ENCODE measurements at regions not wholly inside any gene's neighbourhood (a gene's known extent, or its start where the extent isn't known, plus 50 kb on each side); places are given as distances from the start of the nearest gene placed in this dataset.
A peak's percentile ranks its signal among the peaks of the same experiment; 100 is the strongest.

GRCh38 chr12:59890896-59891579 is 295.2 kb downstream of the SLC16A7 start:
- no peaks in the 10 kb centered on the region for H3K4me1 Mint-ChIP-seq
- ATAC-seq (no peak), DNase-seq (no peak)
- H3K27me3 Mint-ChIP-seq = no peaks in the 10 kb centered on the region
- no peak overlapping the region for H3K4me3 Mint-ChIP-seq
- H3K27ac Mint-ChIP-seq = no peak overlapping the region
- H3K9me3 Mint-ChIP-seq = no peaks in the 10 kb centered on the region

GRCh38 chr12:59895166-59895775 is 299.4 kb downstream of the SLC16A7 start:
- Mint-ChIP-seq H3K27ac (no peak overlapping the region), H3K4me3 (no peak overlapping the region)

GRCh38 chr12:59904874-59905521 is 309.2 kb downstream of the SLC16A7 start:
- Mint-ChIP-seq H3K4me1 (no peaks in the 10 kb centered on the region), H3K27ac (no peak overlapping the region), H3K27me3 (no peaks in the 10 kb centered on the region), H3K9me3 (no peaks in the 10 kb centered on the region), H3K4me3 (no peak overlapping the region)
- ATAC-seq (no peak), DNase-seq (no peak)

More at GRCh38 chr12:59895166-59895775, 299.4 kb downstream of the SLC16A7 start:
- ATAC-seq (no peak), DNase-seq (no peak)
- H3K27me3 Mint-ChIP-seq = no peaks in the 10 kb centered on the region
- H3K9me3 Mint-ChIP-seq = no peaks in the 10 kb centered on the region
- H3K4me1 Mint-ChIP-seq = no peaks in the 10 kb centered on the region

- H3K27ac Mint-ChIP-seq = no peak overlapping the region
- ATAC-seq = no peak
Observed at GRCh38 chr12:59911516-59911915, 315.7 kb downstream of the SLC16A7 start.

GRCh38 chr12:59916988-59917387 is 321.2 kb downstream of the SLC16A7 start:
- Mint-ChIP-seq H3K4me1 (no peaks in the 10 kb centered on the region), H3K27ac (no peak overlapping the region), H3K4me3 (no peak overlapping the region), H3K27me3 (no peaks in the 10 kb centered on the region), H3K9me3 (peaks cover 0 to 6% of the 10 kb centered on the region in 2 donors)
- DNase-seq = no peak
- no peak for ATAC-seq

More at GRCh38 chr12:59911516-59911915, 315.7 kb downstream of the SLC16A7 start:
- H3K4me3 Mint-ChIP-seq = no peak overlapping the region
- no peaks in the 10 kb centered on the region for H3K4me1 Mint-ChIP-seq
- H3K9me3 Mint-ChIP-seq = no peaks in the 10 kb centered on the region
- no peak for DNase-seq
- no peaks in the 10 kb centered on the region for H3K27me3 Mint-ChIP-seq

- DNase-seq (no peak), ATAC-seq (no peak)
- H3K9me3 Mint-ChIP-seq = peaks cover 0 to 9% of the 10 kb centered on the region in 2 donors
Observed at GRCh38 chr12:59927032-59927431, 331.2 kb downstream of the SLC16A7 start.

GRCh38 chr12:59928416-59928815 is 332.6 kb downstream of the SLC16A7 start:
- Mint-ChIP-seq H3K4me1 (no peaks in the 10 kb centered on the region), H3K27ac (no peak overlapping the region), H3K27me3 (peaks cover 6% of the 10 kb centered on the region), H3K4me3 (no peak overlapping the region), H3K9me3 (peaks cover 0 to 9% of the 10 kb centered on the region in 2 donors)
- no peak for ATAC-seq
- DNase-seq = no peak

More at GRCh38 chr12:59927032-59927431, 331.2 kb downstream of the SLC16A7 start:
- no peaks in the 10 kb centered on the region for H3K4me1 Mint-ChIP-seq
- peaks cover 6% of the 10 kb centered on the region for H3K27me3 Mint-ChIP-seq
- H3K27ac Mint-ChIP-seq = no peak overlapping the region
- H3K4me3 Mint-ChIP-seq = no peak overlapping the region

- Mint-ChIP-seq H3K9me3 (peaks cover 0 to 6% of the 10 kb centered on the region in 2 donors), H3K27ac (no peak overlapping the region), H3K27me3 (peaks cover 6% of the 10 kb centered on the region), H3K4me3 (no peak overlapping the region), H3K4me1 (no peaks in the 10 kb centered on the region)
- no peak for ATAC-seq
- no peak for DNase-seq
Observed at GRCh38 chr12:59929110-59929509, 333.3 kb downstream of the SLC16A7 start.

GRCh38 chr12:59934486-59934885 is 338.7 kb downstream of the SLC16A7 start:
- Mint-ChIP-seq H3K4me3 (no peak overlapping the region), H3K9me3 (peaks cover 0 to 6% of the 10 kb centered on the region in 2 donors), H3K27me3 (no peaks in the 10 kb centered on the region), H3K4me1 (no peaks in the 10 kb centered on the region), H3K27ac (no peak overlapping the region)
- no peak for DNase-seq
- ATAC-seq = no peak

GRCh38 chr12:59936534-59936933 is 340.7 kb downstream of the SLC16A7 start:
- H3K4me1 Mint-ChIP-seq = no peaks in the 10 kb centered on the region
- no peaks in the 10 kb centered on the region for H3K9me3 Mint-ChIP-seq
- DNase-seq (no peak), ATAC-seq (no peak)
- no peak overlapping the region for H3K4me3 Mint-ChIP-seq
- H3K27me3 Mint-ChIP-seq = no peaks in the 10 kb centered on the region
- H3K27ac Mint-ChIP-seq = no peak overlapping the region

GRCh38 chr12:59937148-59937547 is 341.3 kb downstream of the SLC16A7 start:
- DNase-seq (no peak), ATAC-seq (no peak)
- no peaks in the 10 kb centered on the region for H3K9me3 Mint-ChIP-seq
- H3K27ac Mint-ChIP-seq = no peak overlapping the region
- H3K27me3 Mint-ChIP-seq = no peaks in the 10 kb centered on the region
- H3K4me3 Mint-ChIP-seq = no peak overlapping the region
- H3K4me1 Mint-ChIP-seq = no peaks in the 10 kb centered on the region

- Mint-ChIP-seq H3K4me3 (no peak overlapping the region), H3K27ac (peak overlapping the region in 1 of 2 donors; percentile 75), H3K4me1 (no peaks in the 10 kb centered on the region), H3K27me3 (no peaks in the 10 kb centered on the region), H3K9me3 (no peaks in the 10 kb centered on the region)
- DNase-seq (no peak), ATAC-seq (no peak)
Observed at GRCh38 chr12:59938190-59938962, 342.5 kb downstream of the SLC16A7 start.

GRCh38 chr12:59940631-59941342 is 345.0 kb downstream of the SLC16A7 start:
- Mint-ChIP-seq H3K4me1 (no peaks in the 10 kb centered on the region), H3K4me3 (no peak overlapping the region), H3K9me3 (no peaks in the 10 kb centered on the region), H3K27me3 (no peaks in the 10 kb centered on the region), H3K27ac (no peak overlapping the region)
- ATAC-seq (no peak), DNase-seq (no peak)

- no peak for ATAC-seq
- no peaks in the 10 kb centered on the region for H3K4me1 Mint-ChIP-seq
- no peak for DNase-seq
- no peak overlapping the region for H3K4me3 Mint-ChIP-seq
- no peak overlapping the region for H3K27ac Mint-ChIP-seq
- H3K27me3 Mint-ChIP-seq = no peaks in the 10 kb centered on the region
- H3K9me3 Mint-ChIP-seq = no peaks in the 10 kb centered on the region
Observed at GRCh38 chr12:59941461-59941860, 345.6 kb downstream of the SLC16A7 start.

- H3K9me3 Mint-ChIP-seq = peaks cover 4 to 9% of the 10 kb centered on the region in 2 donors
- ATAC-seq (no peak), DNase-seq (no peak)
- H3K4me1 Mint-ChIP-seq = no peaks in the 10 kb centered on the region
- no peak overlapping the region for H3K27ac Mint-ChIP-seq
- H3K4me3 Mint-ChIP-seq = no peak overlapping the region
- no peaks in the 10 kb centered on the region for H3K27me3 Mint-ChIP-seq
Observed at GRCh38 chr12:59944177-59944576, 348.3 kb downstream of the SLC16A7 start.
